ENCODE measurements at regions not wholly inside any gene's neighbourhood (a gene's known extent, or its start where the extent isn't known, plus 50 kb on each side); places are given as distances from the start of the nearest gene placed in this dataset.

DNA sequence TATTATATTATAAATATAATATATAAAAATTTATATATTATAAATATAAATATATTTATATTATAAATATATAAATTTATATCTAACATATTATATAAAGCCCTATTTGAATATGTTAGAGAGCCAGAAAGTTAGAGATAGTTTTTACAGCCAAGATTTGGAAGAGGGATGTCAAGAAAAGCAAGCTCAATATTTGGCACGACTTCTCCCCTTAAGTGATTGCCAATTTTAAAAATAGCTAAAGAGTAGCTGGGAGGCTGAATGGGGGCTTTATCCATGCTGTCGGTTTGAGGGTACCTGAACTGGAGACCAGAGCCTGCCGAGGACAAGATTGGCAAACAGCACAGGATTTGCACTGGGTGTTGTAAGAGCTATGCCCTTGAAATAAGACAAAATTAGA, 180.9 kb upstream of the GYPC start (continued):
- no peak for TF ChIP-seq SRF (IDR thresholded peaks at IDR 0.05; ENCODE audit: low read depth in 2 of 2, low read length in 2 of 2)

DNA sequence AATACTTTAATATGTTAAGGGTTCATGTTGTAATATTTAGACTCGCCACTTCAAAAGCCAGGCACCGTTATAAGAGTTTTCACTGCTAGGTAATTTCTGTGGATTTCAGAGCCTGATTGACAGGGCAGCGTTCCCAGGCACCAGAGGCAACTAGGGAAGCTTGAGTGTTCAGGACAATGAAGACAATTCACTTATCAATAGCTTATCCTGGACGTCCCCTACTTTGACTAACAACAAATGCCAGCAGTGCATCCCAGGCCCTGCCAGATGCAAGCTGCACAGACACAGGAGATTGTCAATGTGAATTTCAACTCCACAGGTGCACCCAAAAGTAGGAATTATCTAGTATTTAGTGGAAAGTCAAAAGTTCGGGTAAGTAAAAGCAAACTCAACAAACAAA, 179.3 kb upstream of the GYPC start:
- POLR2A ChIA-PET: no interaction called here
- H3K9ac ChIP-seq (ENCODE audit: control insufficient read depth, insufficient read depth, low read length): no peak overlapping the region
- no peak overlapping the region for H3K27ac ChIP-seq (ENCODE audit: control insufficient read depth, insufficient read depth)
- H3K36me3 ChIP-seq (ENCODE audit: control insufficient read depth in 2 of 2, insufficient read depth in 2 of 2, low read length in 1 of 2): no peaks in the 10 kb centered on the region
- H4K20me1 ChIP-seq (ENCODE audit: control insufficient read depth, insufficient read depth): no peaks in the 10 kb centered on the region
- H3K27me3 ChIP-seq (replicated peaks in 1 of 2; ENCODE audit: control insufficient read depth in 2 of 2, insufficient read depth in 2 of 2, low read length in 1 of 2): no peaks in the 10 kb centered on the region
- ATAC-seq (no peak), FAIRE-seq (no peak), DNase-seq (ENCODE audit: low read depth, low spot score) (no peak)
- no peak overlapping the region for H3K4me3 ChIP-seq
- no peak overlapping the region for H3K4me2 ChIP-seq (ENCODE audit: control insufficient read depth, insufficient read depth)
- H2AFZ ChIP-seq (ENCODE audit: control insufficient read depth, low read depth, low read length): no peak overlapping the region
- no peaks in the 10 kb centered on the region for H3K4me1 ChIP-seq (ENCODE audit: control insufficient read depth, insufficient read depth, low read length)
- H3K79me2 ChIP-seq (ENCODE audit: control insufficient read depth, insufficient read depth, low read length): no peaks in the 10 kb centered on the region
- in situ Hi-C loops (cut with MboI): no loop called here
- 21% methylated on average over 5 of the region's 5 CpGs for WGBS (ENCODE audit: insufficient coverage, insufficient replicate concordance, low lambda C conversion rate, missing lambda C conversion rate)
- BruUV-seq (replicated peaks): no TSS peak
- H3K9me3 ChIP-seq (replicated peaks; ENCODE audit: control insufficient read depth, insufficient read depth, low read length): no peaks in the 10 kb centered on the region; the same call in 2 of the 3 replicates
- intact Hi-C loops (cut with micrococcal nuclease; ENCODE audit: unreplicated experiment): no loop called here
- SMC1A ChIA-PET (ENCODE audit: uncharacterized antibody, unreplicated experiment): no interaction called here
- CTCF ChIA-PET: no interaction called here
- RAD21 ChIA-PET (ENCODE audit: unreplicated experiment): no interaction called here
- TF ChIP-seq, protein P1, sequence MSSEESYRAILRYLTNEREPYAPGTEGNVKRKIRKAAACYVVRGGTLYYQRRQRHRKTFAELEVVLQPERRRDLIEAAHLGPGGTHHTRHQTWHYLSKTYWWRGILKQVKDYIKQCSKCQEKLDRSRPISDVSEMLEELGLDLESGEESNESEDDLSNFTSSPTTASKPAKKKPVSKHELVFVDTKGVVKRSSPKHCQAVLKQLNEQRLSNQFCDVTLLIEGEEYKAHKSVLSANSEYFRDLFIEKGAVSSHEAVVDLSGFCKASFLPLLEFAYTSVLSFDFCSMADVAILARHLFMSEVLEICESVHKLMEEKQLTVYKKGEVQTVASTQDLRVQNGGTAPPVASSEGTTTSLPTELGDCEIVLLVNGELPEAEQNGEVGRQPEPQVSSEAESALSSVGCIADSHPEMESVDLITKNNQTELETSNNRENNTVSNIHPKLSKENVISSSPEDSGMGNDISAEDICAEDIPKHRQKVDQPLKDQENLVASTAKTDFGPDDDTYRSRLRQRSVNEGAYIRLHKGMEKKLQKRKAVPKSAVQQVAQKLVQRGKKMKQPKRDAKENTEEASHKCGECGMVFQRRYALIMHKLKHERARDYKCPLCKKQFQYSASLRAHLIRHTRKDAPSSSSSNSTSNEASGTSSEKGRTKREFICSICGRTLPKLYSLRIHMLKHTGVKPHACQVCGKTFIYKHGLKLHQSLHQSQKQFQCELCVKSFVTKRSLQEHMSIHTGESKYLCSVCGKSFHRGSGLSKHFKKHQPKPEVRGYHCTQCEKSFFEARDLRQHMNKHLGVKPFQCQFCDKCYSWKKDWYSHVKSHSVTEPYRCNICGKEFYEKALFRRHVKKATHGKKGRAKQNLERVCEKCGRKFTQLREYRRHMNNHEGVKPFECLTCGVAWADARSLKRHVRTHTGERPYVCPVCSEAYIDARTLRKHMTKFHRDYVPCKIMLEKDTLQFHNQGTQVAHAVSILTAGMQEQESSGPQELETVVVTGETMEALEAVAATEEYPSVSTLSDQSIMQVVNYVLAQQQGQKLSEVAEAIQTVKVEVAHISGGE (CRISPR knock-in tag; IDR thresholded peaks at IDR 0.05): no peak
- no peak for TF ChIP-seq RFX5 (IDR thresholded peaks at IDR 0.05; ENCODE audit: low read depth, low read length)
- no peak for TF ChIP-seq POU2F2 (IDR thresholded peaks at IDR 0.05; ENCODE audit: borderline replicate concordance, low read depth, low read length)
- TF ChIP-seq SPI1 (IDR thresholded peaks at IDR 0.05; ENCODE audit: borderline replicate concordance, insufficient read depth, low read depth, low read length): no peak
- no peak for TF ChIP-seq MEF2A (IDR thresholded peaks at IDR 0.05; ENCODE audit: insufficient read depth, low read depth, low read length)
- TF ChIP-seq IKZF2 (IDR thresholded peaks at IDR 0.05): no peak
- TF ChIP-seq ASH2L (IDR thresholded peaks at IDR 0.05; ENCODE audit: borderline replicate concordance, low read depth): no peak
- no peak for TF ChIP-seq SMAD5 (IDR thresholded peaks at IDR 0.05; ENCODE audit: low read depth)

Measured in GM12878 (cell line).